GM12875 (cell line): ENCODE measurements at regions not wholly inside any gene's neighbourhood (a gene's known extent, or its start where the extent isn't known, plus 50 kb on each side); places are given as distances from the start of the nearest gene placed in this dataset.

Experiments used
- H3K4me3 ChIP-seq: one replicate; pipeline ENCODE4 v1.5.1; 2011; ENCODE audit warnings: low read depth, low read length, control low read depth
- TF ChIP-seq, protein P1 (sequence below): IDR thresholded peaks from 2 replicates; pipeline ENCODE4 v1.5.1; 2011; ENCODE audit warnings: low read depth, mild to moderate bottlenecking, control low read depth, inconsistent platforms, low read length, moderate library complexity, borderline replicate concordance; ENCODE audit not compliant: insufficient read depth

DNA sequence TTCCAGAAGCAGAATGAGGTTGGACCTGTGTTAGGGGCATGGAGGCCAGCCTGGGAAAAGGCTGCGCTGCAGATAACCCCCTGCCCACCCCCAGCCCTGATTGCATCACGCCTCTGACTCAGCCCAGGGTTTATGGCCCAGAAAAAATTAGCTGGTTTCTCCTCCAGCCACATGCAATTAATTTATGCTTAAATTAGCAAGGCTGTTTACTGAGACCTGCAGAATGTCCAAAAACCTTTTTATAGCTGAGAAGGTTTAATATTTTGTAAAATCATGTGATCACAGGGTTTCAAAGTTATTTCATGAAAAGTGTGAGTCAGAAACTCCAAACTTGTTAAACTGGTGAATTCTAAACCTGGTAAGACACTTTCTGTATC, 123.1 kb upstream of the HDAC4 start:
- TF ChIP-seq, protein P1, sequence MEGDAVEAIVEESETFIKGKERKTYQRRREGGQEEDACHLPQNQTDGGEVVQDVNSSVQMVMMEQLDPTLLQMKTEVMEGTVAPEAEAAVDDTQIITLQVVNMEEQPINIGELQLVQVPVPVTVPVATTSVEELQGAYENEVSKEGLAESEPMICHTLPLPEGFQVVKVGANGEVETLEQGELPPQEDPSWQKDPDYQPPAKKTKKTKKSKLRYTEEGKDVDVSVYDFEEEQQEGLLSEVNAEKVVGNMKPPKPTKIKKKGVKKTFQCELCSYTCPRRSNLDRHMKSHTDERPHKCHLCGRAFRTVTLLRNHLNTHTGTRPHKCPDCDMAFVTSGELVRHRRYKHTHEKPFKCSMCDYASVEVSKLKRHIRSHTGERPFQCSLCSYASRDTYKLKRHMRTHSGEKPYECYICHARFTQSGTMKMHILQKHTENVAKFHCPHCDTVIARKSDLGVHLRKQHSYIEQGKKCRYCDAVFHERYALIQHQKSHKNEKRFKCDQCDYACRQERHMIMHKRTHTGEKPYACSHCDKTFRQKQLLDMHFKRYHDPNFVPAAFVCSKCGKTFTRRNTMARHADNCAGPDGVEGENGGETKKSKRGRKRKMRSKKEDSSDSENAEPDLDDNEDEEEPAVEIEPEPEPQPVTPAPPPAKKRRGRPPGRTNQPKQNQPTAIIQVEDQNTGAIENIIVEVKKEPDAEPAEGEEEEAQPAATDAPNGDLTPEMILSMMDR = no peak

GRCh38 chr2:239523147-239523953, 122.5 kb upstream of the HDAC4 start:
- no peak overlapping the region for H3K4me3 ChIP-seq
- TF ChIP-seq, protein P1 = no peak

More for the DNA sequence above, 123.1 kb upstream of the HDAC4 start:
- H3K4me3 ChIP-seq = no peak overlapping the region

- no peak overlapping the region for H3K4me3 ChIP-seq
- TF ChIP-seq, protein P1 = no peak
These were observed 121.9 kb upstream of the HDAC4 start for GRCh38 chr2:239522740-239523119.

- H3K4me3 ChIP-seq = no peak overlapping the region
- TF ChIP-seq, protein P1 = no peak
These were observed 121.4 kb upstream of the HDAC4 start for GRCh38 chr2:239522002-239522739.

DNA sequence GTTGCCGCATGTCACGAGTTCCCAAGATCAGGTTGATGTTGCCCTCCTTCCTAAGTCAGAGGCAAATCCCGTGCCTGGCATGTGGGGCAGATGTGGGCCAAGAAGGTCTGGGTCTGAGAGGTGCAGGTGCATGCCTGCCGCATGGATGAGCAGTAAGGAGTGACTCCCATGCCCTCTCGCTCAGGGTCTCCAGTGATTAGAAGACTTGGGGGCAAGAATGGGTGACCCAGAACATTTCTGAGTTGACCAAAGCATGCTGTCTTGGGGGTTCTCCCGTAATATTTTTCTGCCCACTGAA, 120.6 kb upstream of the HDAC4 start:
- TF ChIP-seq, protein P1 = no peak
- no peak overlapping the region for H3K4me3 ChIP-seq

DNA sequence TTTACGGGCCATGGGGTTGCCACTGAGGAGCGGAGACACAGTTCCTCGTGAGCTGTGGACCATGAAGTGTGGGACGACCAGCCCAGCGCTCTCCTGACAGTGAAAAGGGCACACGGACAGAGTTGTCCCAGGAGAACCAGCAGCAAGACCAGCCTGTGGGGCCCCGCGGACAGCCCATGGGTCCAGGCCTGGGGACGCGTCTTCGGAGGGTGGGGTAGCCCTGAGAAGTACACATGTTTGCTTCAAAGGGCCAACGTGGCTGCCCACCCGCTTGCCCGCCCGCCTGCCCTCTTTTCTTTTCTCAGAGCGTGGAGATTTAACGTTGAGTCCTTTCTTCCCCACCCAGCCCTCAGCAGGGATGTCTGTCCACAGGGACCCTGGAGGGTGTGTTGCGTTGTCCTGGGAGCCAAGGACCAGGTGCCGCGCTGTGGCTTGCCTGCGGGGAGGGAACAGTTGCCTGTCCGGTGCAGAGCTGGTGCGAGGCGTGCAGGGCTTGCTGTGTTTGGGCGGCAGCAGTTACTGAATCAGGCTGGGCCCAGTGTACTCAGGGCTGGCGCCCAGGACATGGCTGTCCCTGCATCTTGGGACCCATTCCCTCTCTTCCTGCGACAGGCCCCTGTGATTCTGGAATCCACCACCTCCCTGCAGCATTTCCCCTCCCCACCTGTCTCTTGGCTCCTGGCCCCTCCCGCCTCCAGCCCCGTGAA, 120.1 kb upstream of the HDAC4 start:
- no peak overlapping the region for H3K4me3 ChIP-seq
- TF ChIP-seq, protein P1 = no peak
